ENCODE measurements at regions not wholly inside any gene's neighbourhood (a gene's known extent, or its start where the extent isn't known, plus 50 kb on each side); places are given as distances from the start of the nearest gene placed in this dataset.

DNA sequence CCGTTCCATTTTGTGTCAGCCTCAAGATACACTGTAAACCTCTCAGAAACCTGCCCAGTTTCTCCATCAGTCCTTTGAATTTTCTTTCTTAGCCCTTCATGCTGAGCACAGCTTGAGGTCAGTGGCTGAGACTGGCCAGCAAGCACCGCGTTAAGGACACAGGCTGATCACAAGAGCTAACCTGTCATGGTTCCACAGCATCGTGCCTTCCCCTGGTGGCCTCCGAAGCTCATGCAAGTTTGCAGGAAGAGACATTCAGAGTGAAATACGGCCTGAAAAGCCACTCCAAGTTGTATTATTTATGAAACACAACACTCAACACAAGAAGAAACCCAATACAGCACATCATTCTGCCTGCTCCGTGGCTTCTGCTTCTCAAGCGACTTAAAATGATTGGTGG lies 57.0 kb upstream of the PFKP start:
- Histone ChIP-seq H3K27me3 (ENCODE audit: control insufficient read depth in 3 of 3, insufficient read depth in 3 of 3, low read depth in 1 of 3, low read length in 3 of 3) (peaks cover 0 to 5% (median 0%) of the 10 kb centered on the region in 3 experiments), H3K18ac (ENCODE audit: low read length) (no peak overlapping the region), H2BK120ac (ENCODE audit: low read depth, low read length) (no peak overlapping the region), H3K4me1 (ENCODE audit: control insufficient read depth in 2 of 2, insufficient read depth in 1 of 2, low read depth in 1 of 2, low read length in 2 of 2) (peaks cover 0 to 7% of the 10 kb centered on the region in 2 donors), H3K9me3 (replicated peaks in 1 of 2; ENCODE audit: control insufficient read depth in 2 of 2, insufficient read depth in 1 of 2, low read depth in 1 of 2, low read length in 2 of 2) (no peaks in the 10 kb centered on the region), H3K23ac (ENCODE audit: low read depth, low read length, poor library complexity) (no peak overlapping the region), H2BK15ac (ENCODE audit: low read length) (no peak overlapping the region), H4K91ac (ENCODE audit: low read depth, low read length, poor library complexity) (no peak overlapping the region), H3K27ac (replicated peaks; ENCODE audit: low read length) (no peak overlapping the region), H2AK5ac (ENCODE audit: low read depth, low read length) (no peak overlapping the region), H3K4ac (ENCODE audit: low read length) (no peak overlapping the region), H4K8ac (ENCODE audit: low read depth, low read length) (no peak overlapping the region), H3K79me1 (ENCODE audit: low read depth, low read length) (no peaks in the 10 kb centered on the region), H3K4me2 (ENCODE audit: insufficient read depth, low read length, poor library complexity, severe bottlenecking) (no peak overlapping the region), H3K36me3 (replicated peaks in 1 of 2; ENCODE audit: control insufficient read depth in 2 of 2, insufficient read depth in 2 of 2, low read length in 2 of 2) (no peaks in the 10 kb centered on the region), H2BK12ac (ENCODE audit: low read length) (no peak overlapping the region), H3K9ac (ENCODE audit: low read depth, low read length, poor library complexity) (no peak overlapping the region), H2AFZ (ENCODE audit: low read length) (no peak overlapping the region), H3K4me3 (ENCODE audit: low read length in 2 of 2) (no peak overlapping the region), H3K14ac (ENCODE audit: low read length) (no peak overlapping the region), H2BK5ac (ENCODE audit: low read length) (no peak overlapping the region)
- no peak for DNase-seq (ENCODE audit: low spot score)
- WGBS, 2 donors (ENCODE audit: extremely low coverage in 2 of 2, insufficient read length in 2 of 2, insufficient replicate concordance in 1 of 2), result no CpG with 5 or more reads among the region's 8 CpGs

- Histone ChIP-seq H3K23ac (ENCODE audit: low read depth, low read length, poor library complexity) (no peak overlapping the region), H2BK5ac (ENCODE audit: low read length) (no peak overlapping the region), H2AFZ (ENCODE audit: low read length) (no peak overlapping the region), H2AK5ac (ENCODE audit: low read depth, low read length) (no peak overlapping the region), H3K4me1 (ENCODE audit: control insufficient read depth in 2 of 2, insufficient read depth in 1 of 2, low read depth in 1 of 2, low read length in 2 of 2) (peaks cover 0 to 2% of the 10 kb centered on the region in 2 donors), H3K27ac (replicated peaks; ENCODE audit: low read length) (no peak overlapping the region), H3K18ac (ENCODE audit: low read length) (no peak overlapping the region), H3K27me3 (ENCODE audit: control insufficient read depth in 3 of 3, insufficient read depth in 3 of 3, low read depth in 1 of 3, low read length in 3 of 3) (peaks cover 0 to 5% (median 0%) of the 10 kb centered on the region in 3 experiments), H3K4me2 (ENCODE audit: insufficient read depth, low read length, poor library complexity, severe bottlenecking) (no peak overlapping the region), H3K36me3 (replicated peaks in 1 of 2; ENCODE audit: control insufficient read depth in 2 of 2, insufficient read depth in 2 of 2, low read length in 2 of 2) (no peaks in the 10 kb centered on the region), H3K9ac (ENCODE audit: low read depth, low read length, poor library complexity) (no peak overlapping the region), H2BK12ac (ENCODE audit: low read length) (no peak overlapping the region), H3K9me3 (replicated peaks in 1 of 2; ENCODE audit: control insufficient read depth in 2 of 2, insufficient read depth in 1 of 2, low read depth in 1 of 2, low read length in 2 of 2) (no peaks in the 10 kb centered on the region), H3K79me1 (ENCODE audit: low read depth, low read length) (no peaks in the 10 kb centered on the region), H3K4me3 (ENCODE audit: low read length in 2 of 2) (no peak overlapping the region), H3K14ac (ENCODE audit: low read length) (no peak overlapping the region), H4K8ac (ENCODE audit: low read depth, low read length) (no peak overlapping the region), H4K91ac (ENCODE audit: low read depth, low read length, poor library complexity) (no peak overlapping the region), H2BK15ac (ENCODE audit: low read length) (no peak overlapping the region), H3K4ac (ENCODE audit: low read length) (no peak overlapping the region), H2BK120ac (ENCODE audit: low read depth, low read length) (no peak overlapping the region)
- WGBS, 2 donors (ENCODE audit: extremely low coverage in 2 of 2, insufficient read length in 2 of 2, insufficient replicate concordance in 1 of 2), result no CpG with 5 or more reads among the region's 6 CpGs
- no peak for DNase-seq (ENCODE audit: low spot score)
These were observed 58.0 kb upstream of the PFKP start for GRCh38 chr10:3009341-3009740.

GRCh38 chr10:3008518-3009195 lies 58.7 kb upstream of the PFKP start:
- Histone ChIP-seq H3K27ac (replicated peaks; ENCODE audit: low read length) (no peak overlapping the region), H3K27me3 (ENCODE audit: control insufficient read depth in 3 of 3, insufficient read depth in 3 of 3, low read depth in 1 of 3, low read length in 3 of 3) (peaks cover 0 to 5% (median 0%) of the 10 kb centered on the region in 3 experiments), H3K4me2 (ENCODE audit: insufficient read depth, low read length, poor library complexity, severe bottlenecking) (no peak overlapping the region), H2BK120ac (ENCODE audit: low read depth, low read length) (no peak overlapping the region), H3K4me3 (ENCODE audit: low read length in 2 of 2) (no peak overlapping the region), H2BK15ac (ENCODE audit: low read length) (no peak overlapping the region), H3K36me3 (replicated peaks in 1 of 2; ENCODE audit: control insufficient read depth in 2 of 2, insufficient read depth in 2 of 2, low read length in 2 of 2) (no peaks in the 10 kb centered on the region), H2BK12ac (ENCODE audit: low read length) (no peak overlapping the region), H4K91ac (ENCODE audit: low read depth, low read length, poor library complexity) (no peak overlapping the region), H3K18ac (ENCODE audit: low read length) (no peak overlapping the region), H3K4ac (ENCODE audit: low read length) (no peak overlapping the region), H2AK5ac (ENCODE audit: low read depth, low read length) (no peak overlapping the region), H3K23ac (ENCODE audit: low read depth, low read length, poor library complexity) (no peak overlapping the region), H3K79me1 (ENCODE audit: low read depth, low read length) (no peaks in the 10 kb centered on the region), H4K8ac (ENCODE audit: low read depth, low read length) (no peak overlapping the region), H3K4me1 (ENCODE audit: control insufficient read depth in 2 of 2, insufficient read depth in 1 of 2, low read depth in 1 of 2, low read length in 2 of 2) (peaks cover 0 to 2% of the 10 kb centered on the region in 2 donors), H3K9me3 (replicated peaks in 1 of 2; ENCODE audit: control insufficient read depth in 2 of 2, insufficient read depth in 1 of 2, low read depth in 1 of 2, low read length in 2 of 2) (no peaks in the 10 kb centered on the region), H2BK5ac (ENCODE audit: low read length) (no peak overlapping the region), H2AFZ (ENCODE audit: low read length) (no peak overlapping the region), H3K14ac (ENCODE audit: low read length) (no peak overlapping the region), H3K9ac (ENCODE audit: low read depth, low read length, poor library complexity) (no peak overlapping the region)
- WGBS, 2 donors (ENCODE audit: extremely low coverage in 2 of 2, insufficient read length in 2 of 2, insufficient replicate concordance in 1 of 2), result no CpG with 5 or more reads among the region's 12 CpGs
- DNase-seq (ENCODE audit: low spot score), result no peak

DNA sequence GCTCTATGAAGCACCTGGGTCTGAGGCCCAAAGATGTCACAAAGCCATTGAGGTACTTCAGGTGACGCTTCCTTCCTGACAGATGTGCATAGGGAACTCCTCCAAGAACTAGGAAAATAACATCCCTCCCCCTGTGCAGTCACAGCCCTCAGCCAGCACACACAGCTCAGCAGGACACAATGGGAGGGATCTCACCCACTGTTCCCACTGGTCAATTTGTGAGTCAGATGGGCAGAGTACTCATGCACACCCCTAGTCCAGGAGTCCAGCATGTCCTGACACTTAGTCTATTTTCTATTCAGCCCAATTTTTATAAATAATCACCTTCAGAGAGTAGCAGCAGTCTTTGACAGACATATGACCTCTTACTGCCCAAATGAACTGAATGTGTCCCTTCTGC lies 60.7 kb upstream of the PFKP start:
- Histone ChIP-seq H4K91ac (ENCODE audit: low read depth, low read length, poor library complexity) (no peak overlapping the region), H3K4ac (ENCODE audit: low read length) (no peak overlapping the region), H3K18ac (ENCODE audit: low read length) (no peak overlapping the region), H3K23ac (ENCODE audit: low read depth, low read length, poor library complexity) (no peak overlapping the region), H2BK12ac (ENCODE audit: low read length) (no peak overlapping the region), H3K27me3 (ENCODE audit: control insufficient read depth in 3 of 3, insufficient read depth in 3 of 3, low read depth in 1 of 3, low read length in 3 of 3) (peaks cover 0 to 5% (median 0%) of the 10 kb centered on the region in 3 experiments), H3K4me3 (ENCODE audit: low read length in 2 of 2) (no peak overlapping the region), H3K14ac (ENCODE audit: low read length) (no peak overlapping the region), H3K36me3 (replicated peaks in 1 of 2; ENCODE audit: control insufficient read depth in 2 of 2, insufficient read depth in 2 of 2, low read length in 2 of 2) (no peaks in the 10 kb centered on the region), H2BK15ac (ENCODE audit: low read length) (no peak overlapping the region), H2BK5ac (ENCODE audit: low read length) (no peak overlapping the region), H2AFZ (ENCODE audit: low read length) (no peak overlapping the region), H2BK120ac (ENCODE audit: low read depth, low read length) (no peak overlapping the region), H3K4me1 (ENCODE audit: control insufficient read depth in 2 of 2, insufficient read depth in 1 of 2, low read depth in 1 of 2, low read length in 2 of 2) (peaks cover 0 to 2% of the 10 kb centered on the region in 2 donors), H3K9ac (ENCODE audit: low read depth, low read length, poor library complexity) (no peak overlapping the region), H3K79me1 (ENCODE audit: low read depth, low read length) (no peaks in the 10 kb centered on the region), H4K8ac (ENCODE audit: low read depth, low read length) (no peak overlapping the region), H3K9me3 (replicated peaks in 1 of 2; ENCODE audit: control insufficient read depth in 2 of 2, insufficient read depth in 1 of 2, low read depth in 1 of 2, low read length in 2 of 2) (no peaks in the 10 kb centered on the region), H3K4me2 (ENCODE audit: insufficient read depth, low read length, poor library complexity, severe bottlenecking) (no peak overlapping the region), H2AK5ac (ENCODE audit: low read depth, low read length) (no peak overlapping the region), H3K27ac (replicated peaks; ENCODE audit: low read length) (no peak overlapping the region)
- no peak for DNase-seq (ENCODE audit: low spot score)
- WGBS, 2 donors (ENCODE audit: extremely low coverage in 2 of 2, insufficient read length in 2 of 2, insufficient replicate concordance in 1 of 2), result no CpG with 5 or more reads among the region's 1 CpG
